SU-DHL-6 (cell line): ENCODE measurements at regions not wholly inside any gene's neighbourhood (a gene's known extent, or its start where the extent isn't known, plus 50 kb on each side); places are given as distances from the start of the nearest gene placed in this dataset.

Experiments
- H2AFZ ChIP-seq: fragments of 200-600 bp; sonication (generic); 2 replicates; pipeline ENCODE4 v1.6.1; 2014; ENCODE audit warnings: low read depth, mild to moderate bottlenecking, moderate library complexity, mixed read lengths, antibody characterized with exemption, low read length; ENCODE audit not compliant: severe bottlenecking
- H3F3A ChIP-seq: fragments of 200-600 bp; shearing (Covaris generic); 2 replicates; pipeline ENCODE4 v1.6.0; 2016; ENCODE audit warnings: antibody characterized with exemption, mild to moderate bottlenecking; ENCODE audit not compliant: insufficient read depth
- H3K27ac ChIP-seq: fragments of 200-600 bp; sonication (generic); 2 replicates; pipeline ENCODE4 v1.5.1; 2016; ENCODE audit warnings: low read depth, mild to moderate bottlenecking, low read length, moderate library complexity, mixed read lengths
- H3K27me3 ChIP-seq: fragments of 200-600 bp; sonication (generic), shearing (Covaris generic); 2 replicates; pipeline ENCODE4 v1.6.0; 2014; ENCODE audit warnings: mild to moderate bottlenecking, low read length
- H3K36me3 ChIP-seq: fragments of 200-600 bp; sonication (generic); 2 replicates; pipeline ENCODE4 v1.6.1; 2014; ENCODE audit warnings: mild to moderate bottlenecking, low read length, mixed read lengths
- H3K4me2 ChIP-seq: fragments of 300-600, 200-600 bp; shearing (Covaris generic), sonication (generic); 2 replicates; pipeline ENCODE4 v1.6.0; 2014; ENCODE audit warnings: low read length, low read depth, mild to moderate bottlenecking; ENCODE audit not compliant: poor library complexity, severe bottlenecking
- H3K4me3 ChIP-seq: fragments of 200-600 bp; sonication (generic); 2 replicates; pipeline ENCODE4 v1.5.1; 2014; ENCODE audit warnings: antibody characterized with exemption, low read length, mild to moderate bottlenecking, mixed read lengths; ENCODE audit not compliant: insufficient read depth, poor library complexity, severe bottlenecking
- H3K79me2 ChIP-seq: fragments of 200-600 bp; sonication (generic); 2 replicates; pipeline ENCODE4 v1.6.1; 2014; ENCODE audit warnings: mild to moderate bottlenecking, low read length, moderate library complexity; ENCODE audit not compliant: insufficient read depth
- H3K9ac ChIP-seq: fragments of 200-600 bp; sonication (generic); 2 replicates; pipeline ENCODE4 v1.7.0; 2014; ENCODE audit warnings: mild to moderate bottlenecking, low read length
- H3K9me2 ChIP-seq: fragments of 200-600 bp; sonication (generic); replicated peaks from 2 replicates; pipeline ENCODE4 v1.6.1; 2014; ENCODE audit warnings: low read length; ENCODE audit not compliant: insufficient read depth
- H3K9me3 ChIP-seq: fragments of 200-600 bp; sonication (generic); 2 replicates; pipeline ENCODE4 v1.6.1; 2014; ENCODE audit warnings: low read length, mixed read lengths; ENCODE audit not compliant: insufficient read depth
- H4K20me1 ChIP-seq: fragments of 200-600 bp; sonication (generic); 2 replicates; pipeline ENCODE4 v1.6.1; 2014; ENCODE audit warnings: low read depth, mild to moderate bottlenecking, antibody characterized with exemption, low read length, moderate library complexity, mixed read lengths
- CTCF ChIP-seq: fragments of 200-600 bp; sonication (generic); IDR thresholded peaks from one replicate; pipeline ENCODE4 v1.5.1; 2017; ENCODE audit warnings: antibody characterized with exemption, mild to moderate bottlenecking, low read length, moderate library complexity; ENCODE audit not compliant: insufficient read depth, poor library complexity, severe bottlenecking
- EZH2phosphoT487 ChIP-seq: fragments of 200-600 bp; sonication (generic), shearing (Covaris generic); conservative IDR thresholded peaks from 2 replicates; pipeline ENCODE4 v1.6.1; 2018; ENCODE audit warnings: mild to moderate bottlenecking, antibody characterized with exemption, low read length, moderate library complexity, mixed read lengths

- no peak overlapping the region for H3K4me3 ChIP-seq
- H2AFZ ChIP-seq = no peak overlapping the region
- no peaks in the 10 kb centered on the region for H3K9me3 ChIP-seq
- no peak for TF ChIP-seq CTCF
- no peak for TF ChIP-seq EZH2phosphoT487
- no peak overlapping the region for H3K9ac ChIP-seq
- H3K27me3 ChIP-seq = no peaks in the 10 kb centered on the region
- H3K36me3 ChIP-seq = no peaks in the 10 kb centered on the region
- no peaks in the 10 kb centered on the region for H3K79me2 ChIP-seq
- H3F3A ChIP-seq = no peaks in the 10 kb centered on the region
- H3K4me2 ChIP-seq = no peak overlapping the region
- no peaks in the 10 kb centered on the region for H3K9me2 ChIP-seq
- H3K27ac ChIP-seq = no peak overlapping the region
- H4K20me1 ChIP-seq = no peaks in the 10 kb centered on the region
These were observed 1526.9 kb downstream of the EFNB2 start for GRCh38 chr13:105008604-105009003.

GRCh38 chr13:105007166-105007808 lies 1528.2 kb downstream of the EFNB2 start:
- no peaks in the 10 kb centered on the region for H3K9me3 ChIP-seq
- no peak overlapping the region for H2AFZ ChIP-seq
- no peak overlapping the region for H3K27ac ChIP-seq
- no peak overlapping the region for H3K4me3 ChIP-seq
- H4K20me1 ChIP-seq = no peaks in the 10 kb centered on the region
- no peaks in the 10 kb centered on the region for H3K36me3 ChIP-seq
- no peak overlapping the region for H3K4me2 ChIP-seq
- TF ChIP-seq CTCF (no peak), EZH2phosphoT487 (no peak)
- H3K9ac ChIP-seq = no peak overlapping the region
- no peaks in the 10 kb centered on the region for H3K9me2 ChIP-seq
- no peaks in the 10 kb centered on the region for H3F3A ChIP-seq
- no peaks in the 10 kb centered on the region for H3K79me2 ChIP-seq
- no peaks in the 10 kb centered on the region for H3K27me3 ChIP-seq

- TF ChIP-seq CTCF = no peak
- no peak for TF ChIP-seq EZH2phosphoT487
- H3K9me2 ChIP-seq = no peaks in the 10 kb centered on the region
- no peak overlapping the region for H3K4me2 ChIP-seq
- no peaks in the 10 kb centered on the region for H3K79me2 ChIP-seq
- no peak overlapping the region for H2AFZ ChIP-seq
- no peak overlapping the region for H3K4me3 ChIP-seq
- no peaks in the 10 kb centered on the region for H4K20me1 ChIP-seq
- H3K9me3 ChIP-seq = no peaks in the 10 kb centered on the region
- no peaks in the 10 kb centered on the region for H3F3A ChIP-seq
- no peak overlapping the region for H3K9ac ChIP-seq
- no peaks in the 10 kb centered on the region for H3K27me3 ChIP-seq
- H3K36me3 ChIP-seq = no peaks in the 10 kb centered on the region
- no peak overlapping the region for H3K27ac ChIP-seq
These were observed 1539.4 kb downstream of the EFNB2 start for GRCh38 chr13:104996022-104996421.
